Lower leg skin (tissue), 3 donors: ENCODE measurements at regions not wholly inside any gene's neighbourhood (a gene's known extent, or its start where the extent isn't known, plus 50 kb on each side); places are given as distances from the start of the nearest gene placed in this dataset.

Source experiments
- POLR2A ChIP-seq, 2 donors: fragments of 450-650 bp; IDR thresholded peaks; one replicate each; pipeline ENCODE4 v1.6.1; 2016 to 2017; ENCODE audit warnings: antibody characterized with exemption in 2 of 2, mild to moderate bottlenecking in 1 of 2, moderate library complexity in 1 of 2
- TF ChIP-seq, protein P1 (sequence below), 3 donors: fragments of 450-650 bp; IDR thresholded peaks; one replicate each; pipeline ENCODE4 v1.5.1; 2016; ENCODE audit warnings: antibody characterized with exemption in 3 of 3, mild to moderate bottlenecking in 3 of 3, moderate library complexity in 2 of 3

DNA sequence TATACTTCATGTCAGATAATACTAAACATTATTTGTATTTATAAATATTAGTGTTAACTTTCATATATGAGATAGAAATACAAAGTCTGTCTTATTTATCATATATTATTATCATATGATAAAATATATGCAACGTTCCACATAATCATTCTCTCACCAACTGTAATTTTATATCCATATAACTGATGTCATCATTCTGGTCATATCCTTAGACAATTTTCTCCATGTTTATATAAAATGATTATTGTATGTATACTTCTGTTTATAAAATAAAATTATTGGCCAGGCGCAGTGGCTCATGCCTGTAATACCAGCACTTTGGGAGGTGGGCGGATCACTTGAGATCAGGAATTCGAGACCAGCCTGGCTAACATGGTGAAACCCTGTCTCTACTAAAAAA is 2007.1 kb downstream of the EFNA5 start:
- TF ChIP-seq POLR2A (IDR thresholded peaks at IDR 0.05), result no peak
- TF ChIP-seq, protein P1, sequence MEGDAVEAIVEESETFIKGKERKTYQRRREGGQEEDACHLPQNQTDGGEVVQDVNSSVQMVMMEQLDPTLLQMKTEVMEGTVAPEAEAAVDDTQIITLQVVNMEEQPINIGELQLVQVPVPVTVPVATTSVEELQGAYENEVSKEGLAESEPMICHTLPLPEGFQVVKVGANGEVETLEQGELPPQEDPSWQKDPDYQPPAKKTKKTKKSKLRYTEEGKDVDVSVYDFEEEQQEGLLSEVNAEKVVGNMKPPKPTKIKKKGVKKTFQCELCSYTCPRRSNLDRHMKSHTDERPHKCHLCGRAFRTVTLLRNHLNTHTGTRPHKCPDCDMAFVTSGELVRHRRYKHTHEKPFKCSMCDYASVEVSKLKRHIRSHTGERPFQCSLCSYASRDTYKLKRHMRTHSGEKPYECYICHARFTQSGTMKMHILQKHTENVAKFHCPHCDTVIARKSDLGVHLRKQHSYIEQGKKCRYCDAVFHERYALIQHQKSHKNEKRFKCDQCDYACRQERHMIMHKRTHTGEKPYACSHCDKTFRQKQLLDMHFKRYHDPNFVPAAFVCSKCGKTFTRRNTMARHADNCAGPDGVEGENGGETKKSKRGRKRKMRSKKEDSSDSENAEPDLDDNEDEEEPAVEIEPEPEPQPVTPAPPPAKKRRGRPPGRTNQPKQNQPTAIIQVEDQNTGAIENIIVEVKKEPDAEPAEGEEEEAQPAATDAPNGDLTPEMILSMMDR (IDR thresholded peaks at IDR 0.05), result no peak
